H1 (cell line): ENCODE measurements at regions not wholly inside any gene's neighbourhood (a gene's known extent, or its start where the extent isn't known, plus 50 kb on each side); places are given as distances from the start of the nearest gene placed in this dataset.

ENCODE experiments used
- CTCF ChIP-seq, 3 experiments: IDR thresholded peaks; 1 replicate in 2 of 3; 2 replicates in 1 of 3; pipeline versions ENCODE4 v1.5.1 to v1.6.1; 2011; ENCODE audit warnings: low read length in 3 of 3, mild to moderate bottlenecking in 3 of 3, inconsistent platforms in 2 of 3, low read depth in 1 of 3, moderate library complexity in 1 of 3; ENCODE audit not compliant: insufficient read depth in 1 of 3; ENCODE audit errors: control extremely low read depth in 1 of 3
- EP300 ChIP-seq, 2 experiments: IDR thresholded peaks; 1 replicate in 1 of 2; 2 replicates in 1 of 2; pipeline ENCODE4 v1.6.1; 2011 to 2012; ENCODE audit warnings: low read depth in 2 of 2, low read length in 2 of 2, mild to moderate bottlenecking in 2 of 2, borderline replicate concordance in 1 of 2, inconsistent platforms in 1 of 2, moderate library complexity in 1 of 2
- POLR2A ChIP-seq, 2 experiments: IDR thresholded peaks; 1 replicate in 1 of 2; 2 replicates in 1 of 2; pipeline ENCODE4 v1.6.1; 2011; ENCODE audit warnings: low read depth in 2 of 2, low read length in 2 of 2, mild to moderate bottlenecking in 2 of 2; ENCODE audit errors: control extremely low read depth in 1 of 2
- POLR2AphosphoS5 ChIP-seq: IDR thresholded peaks from 2 replicates; pipeline ENCODE4 v1.6.1; 2011; ENCODE audit warnings: low read depth, low read length
- RBBP5 ChIP-seq: IDR thresholded peaks from 2 replicates; pipeline ENCODE4 v1.7.1; 2012; ENCODE audit warnings: low read depth, mild to moderate bottlenecking, inconsistent platforms, low read length, moderate library complexity, borderline replicate concordance
- RXRA ChIP-seq: IDR thresholded peaks from 2 replicates; pipeline ENCODE4 v1.6.1; 2011; ENCODE audit warnings: low read depth, mild to moderate bottlenecking, low read length, moderate library complexity; ENCODE audit not compliant: insufficient read depth
- TBP ChIP-seq: IDR thresholded peaks from 2 replicates; pipeline ENCODE4 v1.6.1; 2011; ENCODE audit warnings: low read depth, low read length, improper control_type of control experiment
- TEAD4 ChIP-seq: IDR thresholded peaks from 2 replicates; pipeline ENCODE4 v1.6.1; 2012; ENCODE audit warnings: low read depth, low read length, inconsistent platforms, mixed read lengths
- ZNF274 ChIP-seq: IDR thresholded peaks from 2 replicates; pipeline ENCODE4 v1.7.0; 2012; ENCODE audit warnings: low read length, borderline replicate concordance; ENCODE audit errors: extremely low read depth

GRCh38 chr11:115673720-115674119, 169.5 kb upstream of the CADM1 start:
- TF ChIP-seq CTCF (IDR thresholded peaks at IDR 0.05; ENCODE audit: control extremely low read depth in 1 of 3, insufficient read depth in 1 of 3, low read depth in 1 of 3, low read length in 3 of 3), result no peak
- no peak for TF ChIP-seq RXRA
- TF ChIP-seq POLR2A (IDR thresholded peaks at IDR 0.05; ENCODE audit: control extremely low read depth in 1 of 2, low read depth in 2 of 2, low read length in 2 of 2), result no peak
- TF ChIP-seq TEAD4, result no peak
- no peak for TF ChIP-seq RBBP5
- no peak for TF ChIP-seq POLR2AphosphoS5
- TF ChIP-seq TBP, result no peak
- TF ChIP-seq EP300 (IDR thresholded peaks at IDR 0.05; ENCODE audit: borderline replicate concordance in 1 of 2, low read depth in 2 of 2, low read length in 2 of 2), result no peak
- TF ChIP-seq ZNF274, result no peak
